Heart left ventricle (tissue), 16 donors: ENCODE measurements at regions not wholly inside any gene's neighbourhood (a gene's known extent, or its start where the extent isn't known, plus 50 kb on each side); places are given as distances from the start of the nearest gene placed in this dataset.

Source experiments
- ATAC-seq, 4 donors: fragments of 200-7000 bp; cut with Tn5 transposase; one replicate each; pipeline ENCODE4 v1.9.1; 2020 to 2022; ENCODE audit warnings: moderate library complexity in 4 of 4, mild to moderate bottlenecking in 3 of 4, moderate number of reproducible peaks in 1 of 4
- DNase-seq, 5 donors: peaks; one replicate each; pipeline ENCODE4 v3.0.0-alpha.2; 2020
- H3K27ac ChIP-seq, 12 donors: fragments of 200-600 bp; sonication (generic) in 4 of 12; one replicate each; pipeline versions ENCODE4 v1.5.0 to v1.8.0; 2016 to 2022; ENCODE audit warnings: mild to moderate bottlenecking in 2 of 12
- H3K27me3 ChIP-seq, 9 donors: fragments of 200-600 bp; sonication (generic) in 2 of 9; one replicate each; pipeline versions ENCODE4 v1.5.1 to v1.8.0; 2016 to 2022; ENCODE audit warnings: mild to moderate bottlenecking in 3 of 9
- H3K36me3 ChIP-seq, 9 donors: fragments of 200-600 bp; sonication (generic) in 2 of 9; one replicate each; pipeline versions ENCODE4 v1.5.0 to v1.8.0; 2018 to 2022; ENCODE audit warnings: mild to moderate bottlenecking in 2 of 9
- H3K4me1 ChIP-seq, 12 donors: fragments of 200-600 bp; sonication (generic) in 4 of 12; one replicate each; pipeline versions ENCODE4 v1.5.0 to v1.8.0; 2016 to 2022; ENCODE audit warnings: mild to moderate bottlenecking in 3 of 12
- H3K4me3 ChIP-seq, 12 donors: fragments of 200-600 bp; sonication (generic) in 4 of 12; one replicate each; pipeline versions ENCODE4 v1.5.0 to v1.8.0; 2017 to 2022; ENCODE audit warnings: mild to moderate bottlenecking in 9 of 12, moderate library complexity in 4 of 12
- H3K9me3 ChIP-seq, 12 donors: fragments of 200-600 bp; sonication (generic) in 4 of 12; one replicate each; pipeline versions ENCODE4 v1.5.0 to v1.8.0; 2016 to 2022; ENCODE audit warnings: mild to moderate bottlenecking in 1 of 12
- CTCF ChIP-seq, 12 donors: fragments of 200-600 bp; sonication (generic) in 4 of 12; IDR thresholded peaks; one replicate each; pipeline versions ENCODE4 v1.5.0 to v1.8.0; 2018 to 2022; ENCODE audit warnings: antibody characterized with exemption in 12 of 12, mild to moderate bottlenecking in 5 of 12
- POLR2A ChIP-seq, 2 donors: fragments of 450-650 bp; IDR thresholded peaks; one replicate each; pipeline ENCODE4 v1.6.1; 2017; ENCODE audit warnings: antibody characterized with exemption in 2 of 2, mild to moderate bottlenecking in 2 of 2, moderate library complexity in 2 of 2
- WGBS, 4 donors: extraction: QIAGEN DNeasy Blood & Tissue Kit in 2 of 4; methylation state at CpG; one replicate each; pipeline versions ENCODE4 v1.1.5 to v1.1.7; 2013 to 2018; 5-methylcytosine and 5-hydroxymethylcytosine counted together
- intact Hi-C, 10 donors: fragments of 100-400 bp; cut with DNase I; formaldehyde crosslinking; loops; one replicate each; pipeline versions ENCODE4 v1.11.1 to v1.14.2; 2022
- donor health status: ischemic (EF 13 %, LVEDD 7.1; RV severe dilation, severe dysfunction).
- donor health status: healthy with polysubstance abuse.
- donor health status: DM: no; HTN: yes; CAD: no.
- donor health status: DM: no; HTN: no; CAD: no.
- donor health status: ischemic (EF 25% LVEDD 6.9; RV normal size, moderate dysfunction).
- donor health status: ischemic (EF 25% LVEDD 5.7; RV mildly dilated, moderate dysfunction).
- donor health status: healthy.
- donor health status: DM: yes; HTN: yes; CAD: no.
- donor health status: ischemic (EF 35%, LVEDD 5.7; RV mildly dilated, moderate dysfunction).
- donor health status: nonischemic (EF 11% LVEDD 7.7; RV severe dilation, severe dysfunction).
- donor health status: DM: yes; HTN: yes; CAD: no.
- donor health status: PGD.
- donor health status: ischemic (EF 29% LVEDD 5.4; RV normal size, mild dysfunction).
- donor health status: nonischemic (EF 23%, LVEDD 6.1; RV moderate dilation, normal function).

- no peak for ATAC-seq
- intact Hi-C loops = no loop called here
- 44 to 54% (median 52%) methylated on average over 4 of the region's 4 CpGs for WGBS, 4 donors
These were observed 496.2 kb upstream of the KLHL1 start for GRCh38 chr13:70604448-70604847.

GRCh38 chr13:70593716-70594115 lies 485.5 kb upstream of the KLHL1 start:
- DNase-seq = no peak
- Histone ChIP-seq H3K27ac (no peak overlapping the region), H3K9me3 (peaks cover 0 to under 1% (median 0%) of the 10 kb centered on the region in 12 donors), H3K36me3 (no peaks in the 10 kb centered on the region), H3K4me3 (no peak overlapping the region), H3K27me3 (no peaks in the 10 kb centered on the region), H3K4me1 (no peaks in the 10 kb centered on the region)
- WGBS, 4 donors = 38 to 52% (median 49%) methylated on average over 3 of the region's 3 CpGs
- TF ChIP-seq CTCF (IDR thresholded peaks at IDR 0.05) (no peak), POLR2A (IDR thresholded peaks at IDR 0.05) (no peak)
- intact Hi-C loops = no loop called here
- ATAC-seq = no peak

More at GRCh38 chr13:70604448-70604847, 496.2 kb upstream of the KLHL1 start:
- Histone ChIP-seq H3K4me1 (no peaks in the 10 kb centered on the region), H3K9me3 (peaks cover 0 to 13% (median 0%) of the 10 kb centered on the region in 12 donors), H3K36me3 (no peaks in the 10 kb centered on the region), H3K4me3 (no peak overlapping the region), H3K27me3 (no peaks in the 10 kb centered on the region), H3K27ac (no peak overlapping the region)
- no peak for TF ChIP-seq POLR2A (IDR thresholded peaks at IDR 0.05)
- no peak for TF ChIP-seq CTCF (IDR thresholded peaks at IDR 0.05)
- no peak for DNase-seq

- no peaks in the 10 kb centered on the region for H3K4me1 ChIP-seq
- TF ChIP-seq POLR2A (IDR thresholded peaks at IDR 0.05) (no peak), CTCF (IDR thresholded peaks at IDR 0.05) (no peak)
- H3K27ac ChIP-seq = no peak overlapping the region
- H3K36me3 ChIP-seq = no peaks in the 10 kb centered on the region
- peaks cover 0 to 5% (median 0%) of the 10 kb centered on the region in 12 donors for H3K9me3 ChIP-seq
- intact Hi-C loops = no loop called here
- no peaks in the 10 kb centered on the region for H3K27me3 ChIP-seq
- H3K4me3 ChIP-seq = no peak overlapping the region
- 88 to 92% (median 92%) methylated on average over 4 of the region's 4 CpGs for WGBS, 4 donors
- no peak for ATAC-seq
- DNase-seq = no peak
These were observed 476.9 kb upstream of the KLHL1 start for GRCh38 chr13:70585109-70585508.

- ATAC-seq = no peak
- H3K4me3 ChIP-seq = no peak overlapping the region
- H3K4me1 ChIP-seq = no peaks in the 10 kb centered on the region
- no peak for DNase-seq
- no peaks in the 10 kb centered on the region for H3K36me3 ChIP-seq
- TF ChIP-seq CTCF (IDR thresholded peaks at IDR 0.05) = no peak
- no peak for TF ChIP-seq POLR2A (IDR thresholded peaks at IDR 0.05)
- intact Hi-C loops = no loop called here
- H3K27ac ChIP-seq = no peak overlapping the region
- H3K9me3 ChIP-seq = no peaks in the 10 kb centered on the region
- no peaks in the 10 kb centered on the region for H3K27me3 ChIP-seq
These were observed 472.6 kb upstream of the KLHL1 start for GRCh38 chr13:70580825-70581224.
